ENCODE measurements at regions not wholly inside any gene's neighbourhood (a gene's known extent, or its start where the extent isn't known, plus 50 kb on each side); places are given as distances from the start of the nearest gene placed in this dataset.

DNA sequence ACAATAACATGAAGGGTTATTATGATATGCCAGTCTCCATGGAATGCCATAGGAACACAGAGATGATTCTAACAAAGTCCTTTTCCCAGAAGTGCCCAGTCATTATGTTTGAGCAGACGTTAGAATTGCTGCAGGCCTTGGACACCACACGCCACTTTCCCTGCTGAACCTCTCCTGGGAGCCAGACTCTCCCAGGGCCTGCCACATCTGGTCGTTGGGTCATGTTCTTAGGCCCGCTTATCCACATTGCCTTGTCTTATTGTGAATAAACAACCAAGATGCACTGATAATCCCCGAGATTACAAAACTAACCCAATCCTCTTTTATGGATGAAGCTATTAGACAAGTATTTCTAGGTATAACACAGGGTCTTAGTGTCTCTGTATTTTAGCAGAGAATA lies 276.5 kb upstream of the CITED2 start:
- TF ChIP-seq, protein P1, sequence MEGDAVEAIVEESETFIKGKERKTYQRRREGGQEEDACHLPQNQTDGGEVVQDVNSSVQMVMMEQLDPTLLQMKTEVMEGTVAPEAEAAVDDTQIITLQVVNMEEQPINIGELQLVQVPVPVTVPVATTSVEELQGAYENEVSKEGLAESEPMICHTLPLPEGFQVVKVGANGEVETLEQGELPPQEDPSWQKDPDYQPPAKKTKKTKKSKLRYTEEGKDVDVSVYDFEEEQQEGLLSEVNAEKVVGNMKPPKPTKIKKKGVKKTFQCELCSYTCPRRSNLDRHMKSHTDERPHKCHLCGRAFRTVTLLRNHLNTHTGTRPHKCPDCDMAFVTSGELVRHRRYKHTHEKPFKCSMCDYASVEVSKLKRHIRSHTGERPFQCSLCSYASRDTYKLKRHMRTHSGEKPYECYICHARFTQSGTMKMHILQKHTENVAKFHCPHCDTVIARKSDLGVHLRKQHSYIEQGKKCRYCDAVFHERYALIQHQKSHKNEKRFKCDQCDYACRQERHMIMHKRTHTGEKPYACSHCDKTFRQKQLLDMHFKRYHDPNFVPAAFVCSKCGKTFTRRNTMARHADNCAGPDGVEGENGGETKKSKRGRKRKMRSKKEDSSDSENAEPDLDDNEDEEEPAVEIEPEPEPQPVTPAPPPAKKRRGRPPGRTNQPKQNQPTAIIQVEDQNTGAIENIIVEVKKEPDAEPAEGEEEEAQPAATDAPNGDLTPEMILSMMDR (IDR thresholded peaks at IDR 0.05), result no peak
- TF ChIP-seq ZFX (IDR thresholded peaks at IDR 0.05; ENCODE audit: borderline replicate concordance), result no peak
- H3K27ac ChIP-seq, result no peak overlapping the region

DNA sequence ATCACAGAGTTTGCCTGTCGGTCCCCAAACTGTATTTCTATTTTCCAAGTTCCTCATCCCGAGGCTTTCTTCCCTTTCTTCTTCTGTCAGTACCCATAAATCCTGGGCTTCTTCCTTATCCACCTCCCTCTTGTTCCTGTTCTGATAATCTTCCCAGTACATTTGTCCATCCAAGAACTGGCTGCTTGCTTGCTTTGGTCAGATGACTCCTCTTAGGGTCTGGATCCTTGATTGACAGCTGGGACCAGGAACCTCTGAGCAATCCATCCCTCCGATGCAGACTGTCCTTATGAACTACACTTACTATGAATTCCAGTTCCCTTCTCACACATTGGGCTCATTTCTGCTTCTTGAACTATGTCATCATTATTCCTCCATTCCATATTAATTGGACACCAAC lies 275.3 kb upstream of the CITED2 start:
- H3K27ac ChIP-seq, result no peak overlapping the region
- TF ChIP-seq, protein P1 (IDR thresholded peaks at IDR 0.05), result no peak
- TF ChIP-seq ZFX (IDR thresholded peaks at IDR 0.05; ENCODE audit: borderline replicate concordance), result no peak

GRCh38 chr6:139649128-139649527 lies 274.7 kb upstream of the CITED2 start:
- TF ChIP-seq ZFX (IDR thresholded peaks at IDR 0.05; ENCODE audit: borderline replicate concordance), result no peak
- TF ChIP-seq, protein P1 (IDR thresholded peaks at IDR 0.05), result no peak
- no peak overlapping the region for H3K27ac ChIP-seq

DNA sequence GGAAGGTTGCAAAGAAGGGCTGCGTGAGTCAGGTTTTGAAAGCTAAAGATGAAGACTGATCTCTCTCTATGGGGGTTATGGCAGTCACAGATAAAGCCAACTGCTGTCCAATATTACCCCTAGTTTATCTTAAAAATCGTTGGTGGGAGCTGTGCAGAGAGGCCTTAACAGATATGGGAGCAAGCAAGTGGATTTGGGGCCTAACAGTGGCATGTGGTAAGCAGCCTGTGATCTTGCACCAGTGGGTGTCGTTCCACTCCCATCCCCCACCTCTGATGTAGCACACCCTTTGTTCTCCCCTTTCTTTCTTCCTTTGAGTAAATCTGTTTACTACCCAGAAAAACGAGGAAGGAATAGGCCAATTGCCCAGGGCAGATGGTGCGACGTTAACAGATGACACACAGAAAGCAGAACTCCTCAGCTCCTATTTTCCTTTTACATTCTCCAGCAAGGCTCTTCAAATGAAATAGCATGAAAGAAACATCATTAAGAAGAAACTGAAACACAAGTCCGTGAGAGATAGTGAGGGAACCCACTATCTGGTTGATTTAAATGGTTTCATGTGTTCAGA lies 274.1 kb upstream of the CITED2 start:
- TF ChIP-seq ZFX (IDR thresholded peaks at IDR 0.05; ENCODE audit: borderline replicate concordance), result no peak
- TF ChIP-seq, protein P1 (IDR thresholded peaks at IDR 0.05), result no peak

GRCh38 chr6:139647841-139648240 lies 273.4 kb upstream of the CITED2 start:
- TF ChIP-seq, protein P1 (IDR thresholded peaks at IDR 0.05), result no peak
- no peak for TF ChIP-seq ZFX (IDR thresholded peaks at IDR 0.05; ENCODE audit: borderline replicate concordance)
- no peak overlapping the region for H3K27ac ChIP-seq

More for the DNA sequence above, 274.1 kb upstream of the CITED2 start:
- H3K27ac ChIP-seq, result no peak overlapping the region

DNA sequence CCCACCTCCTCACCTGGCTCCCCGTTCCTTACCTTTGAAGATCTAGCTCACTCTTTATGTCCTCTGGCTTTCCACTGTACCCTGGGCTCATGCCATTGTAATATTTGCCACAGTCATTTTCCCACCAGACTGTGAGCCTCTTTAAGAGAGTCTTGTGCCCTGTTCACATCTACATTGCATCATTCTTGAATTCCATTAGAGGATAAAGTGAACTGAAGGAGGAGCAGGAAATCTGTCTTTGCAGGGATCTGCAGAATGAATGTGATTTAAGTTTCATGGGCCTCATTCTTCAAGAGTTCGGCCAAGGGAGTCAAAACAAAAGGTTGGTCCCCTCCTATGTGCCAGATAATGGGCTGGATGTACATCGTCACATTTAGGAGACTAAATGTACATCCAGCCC lies 272.6 kb upstream of the CITED2 start:
- no peak overlapping the region for H3K27ac ChIP-seq
- TF ChIP-seq ZFX (IDR thresholded peaks at IDR 0.05; ENCODE audit: borderline replicate concordance), result no peak
- TF ChIP-seq, protein P1 (IDR thresholded peaks at IDR 0.05), result no peak

DNA sequence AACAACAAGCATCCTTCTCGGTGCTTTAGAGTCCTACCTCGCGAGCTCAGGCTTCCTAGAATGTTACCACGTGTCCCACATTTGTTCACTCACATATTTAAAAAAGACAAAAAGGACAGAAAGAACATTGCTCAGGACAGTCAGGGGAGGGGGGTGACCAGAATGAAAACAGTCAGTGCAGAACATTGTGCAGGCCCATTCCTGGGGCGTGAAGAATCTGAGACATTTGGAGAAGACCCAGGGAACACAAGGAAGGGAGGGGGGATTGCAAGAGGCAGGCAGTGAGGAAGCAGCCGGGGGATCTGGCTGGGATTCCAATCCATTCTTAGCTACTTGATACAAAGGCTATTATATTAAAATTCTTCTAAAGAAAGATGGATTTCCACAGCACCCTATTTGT lies 270.4 kb upstream of the CITED2 start:
- H3K27ac ChIP-seq, result no peak overlapping the region
- TF ChIP-seq, protein P1 (IDR thresholded peaks at IDR 0.05), result no peak
- no peak for TF ChIP-seq ZFX (IDR thresholded peaks at IDR 0.05; ENCODE audit: borderline replicate concordance)
